Naive thymus-derived CD8-positive, alpha-beta T cell (primary cell): ENCODE measurements at regions not wholly inside any gene's neighbourhood (a gene's known extent, or its start where the extent isn't known, plus 50 kb on each side); places are given as distances from the start of the nearest gene placed in this dataset.

ENCODE experiments used
- ATAC-seq, 2 donors: fragments of 150-1000 bp; cut with Tn5 transposase in 1 of 2; sonication (Bioruptor Pico), chemical (Tn5 transposase) in 1 of 2; 1 replicate in 1 of 2; 2 replicates in 1 of 2; pipeline ENCODE4 v1.10.0; 2021; ENCODE audit warnings: mild to moderate bottlenecking in 2 of 2, moderate library complexity in 2 of 2
- POLR2A ChIA-PET: fragments of 350-600 bp; sonication (Branson Sonifier 250); formaldehyde crosslinking; loops from one replicate; lab custom pipeline; 2021; ENCODE audit warnings: antibody characterized with exemption; lab: Charles Lee
- DNase-seq, 10 donors: peaks; one replicate each; pipeline versions ENCODE4 v3.0.0 to v3.0.0-alpha.2; 2020 to 2022
- H3K27ac Mint-ChIP-seq, 10 donors: one replicate each; pipeline ENCODE4 v1.8.0; 2020 to 2022; ENCODE audit warnings: mild to moderate bottlenecking in 10 of 10, mixed read lengths in 10 of 10, moderate library complexity in 4 of 10, inconsistent platforms in 1 of 10
- H3K27me3 Mint-ChIP-seq, 5 donors: one replicate each; pipeline ENCODE4 v1.8.0; 2021 to 2022; ENCODE audit warnings: mixed read lengths in 5 of 5
- H3K36me3 Mint-ChIP-seq, 3 donors: one replicate each; pipeline ENCODE4 v1.8.0; 2020 to 2022; ENCODE audit warnings: mixed read lengths in 3 of 3, mild to moderate bottlenecking in 2 of 3, inconsistent platforms in 1 of 3
- H3K4me1 Mint-ChIP-seq, 4 donors: one replicate each; pipeline ENCODE4 v1.8.0; 2021 to 2022; ENCODE audit warnings: mixed read lengths in 4 of 4
- H3K4me3 Mint-ChIP-seq, 10 donors: one replicate each; pipeline ENCODE4 v1.8.0; 2020 to 2022; ENCODE audit warnings: mild to moderate bottlenecking in 10 of 10, mixed read lengths in 10 of 10, moderate library complexity in 6 of 10, inconsistent platforms in 1 of 10
- H3K9me3 Mint-ChIP-seq, 9 donors: one replicate each; pipeline ENCODE4 v1.8.0; 2020 to 2022; ENCODE audit warnings: mixed read lengths in 9 of 9, mild to moderate bottlenecking in 3 of 9, inconsistent platforms in 1 of 9, moderate library complexity in 1 of 9

DNA sequence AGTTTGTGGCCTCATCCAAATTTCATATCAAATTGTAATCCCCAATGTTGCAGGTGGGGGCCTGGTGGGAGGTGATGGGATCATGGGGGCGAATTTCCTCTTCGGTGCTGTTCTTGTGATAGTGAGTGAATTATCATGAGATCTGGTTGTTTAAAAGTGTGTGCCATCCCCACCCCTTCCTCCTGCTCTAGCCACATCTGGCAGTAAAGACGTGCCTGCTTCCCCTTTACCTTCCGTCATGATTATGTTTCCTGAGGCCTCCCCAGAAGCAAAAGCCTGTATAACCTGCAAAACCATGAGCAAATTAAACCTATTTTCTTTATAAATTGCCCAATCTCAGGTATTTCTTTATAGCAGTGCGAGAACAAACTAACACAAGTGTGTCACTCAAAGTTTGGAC, 71.0 kb upstream of the MOCS2 start:
- Mint-ChIP-seq H3K36me3 (no peaks in the 10 kb centered on the region), H3K27me3 (peaks cover 0 to 2% (median 0%) of the 10 kb centered on the region in 5 donors), H3K4me3 (no peak overlapping the region), H3K4me1 (peaks cover 0 to 10% (median 6%) of the 10 kb centered on the region in 4 donors), H3K9me3 (peaks cover 0 to 2% (median 0%) of the 10 kb centered on the region in 9 donors), H3K27ac (no peak overlapping the region)
- ATAC-seq = no peak
- POLR2A ChIA-PET = no interaction called here
- DNase-seq = no peak

GRCh38 chr5:53180991-53181390, 71.4 kb upstream of the MOCS2 start:
- ATAC-seq (no peak), DNase-seq (no peak)
- Mint-ChIP-seq H3K4me1 (peaks cover 0 to 10% (median 6%) of the 10 kb centered on the region in 4 donors), H3K27me3 (peaks cover 0 to 2% (median 0%) of the 10 kb centered on the region in 5 donors), H3K27ac (no peak overlapping the region), H3K9me3 (peaks cover 0 to 6% (median 0%) of the 10 kb centered on the region in 9 donors), H3K4me3 (no peak overlapping the region), H3K36me3 (no peaks in the 10 kb centered on the region)
- POLR2A ChIA-PET = no interaction called here

DNA sequence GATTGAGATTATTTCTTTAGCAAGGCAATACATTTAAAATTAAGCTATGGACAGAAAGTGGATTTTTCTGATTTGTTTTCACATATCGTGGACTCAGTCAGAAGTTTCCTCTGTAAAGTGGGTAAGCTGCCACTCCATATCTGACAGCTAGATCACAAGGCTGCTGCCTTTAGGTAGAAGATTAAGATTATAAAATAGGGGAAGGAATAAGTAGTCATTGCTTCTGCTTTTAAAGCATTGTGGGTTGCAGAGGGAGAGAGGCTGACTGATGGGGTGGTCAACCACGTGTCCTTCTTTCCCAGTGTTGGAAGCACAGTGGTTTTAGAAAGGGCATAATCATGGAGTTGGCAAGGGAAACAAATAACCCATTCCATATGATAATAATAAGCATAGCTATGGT, 74.3 kb upstream of the MOCS2 start:
- DNase-seq (no peak), ATAC-seq (no peak)
- Mint-ChIP-seq H3K27me3 (peaks cover 0 to 2% (median 0%) of the 10 kb centered on the region in 5 donors), H3K9me3 (peaks cover 0 to 11% (median 3%) of the 10 kb centered on the region in 9 donors), H3K36me3 (peaks cover 0 to 5% (median 0%) of the 10 kb centered on the region in 3 donors), H3K4me3 (no peak overlapping the region), H3K4me1 (peaks cover 0 to 10% (median 6%) of the 10 kb centered on the region in 4 donors), H3K27ac (no peak overlapping the region)
- POLR2A ChIA-PET = no interaction called here

DNA sequence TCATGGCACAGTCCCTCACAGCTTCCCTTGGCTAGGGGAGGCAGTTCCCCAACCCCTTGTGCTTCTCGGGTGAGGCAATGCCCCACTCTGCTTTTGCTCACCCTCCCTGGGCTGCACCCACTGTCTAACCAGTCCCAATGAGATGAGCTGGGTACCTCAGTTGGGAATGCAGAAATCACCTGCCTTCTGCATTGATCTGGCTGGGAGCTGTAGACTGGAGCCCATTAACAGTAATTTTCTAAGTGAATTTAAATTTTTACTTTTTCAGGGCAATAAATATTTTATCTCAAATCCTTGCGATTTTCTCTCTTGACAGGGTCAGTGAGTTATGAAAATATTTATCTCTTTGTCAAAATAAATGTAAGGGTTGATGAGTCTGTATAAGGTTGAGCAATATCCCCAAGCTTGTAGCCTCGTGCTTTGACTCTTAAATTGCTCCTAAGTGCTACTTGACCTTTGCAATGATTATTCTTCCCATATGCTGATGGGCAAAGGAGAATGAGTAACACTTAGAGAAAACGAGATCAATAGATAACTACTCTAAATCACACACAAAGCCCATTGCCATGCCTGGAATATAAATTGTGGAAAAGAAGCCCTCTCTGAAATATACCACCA, 82.1 kb upstream of the MOCS2 start:
- POLR2A ChIA-PET = no interaction called here
- Mint-ChIP-seq H3K36me3 (peaks cover 0 to 2% (median 0%) of the 10 kb centered on the region in 3 donors), H3K27ac (no peak overlapping the region), H3K4me1 (no peaks in the 10 kb centered on the region), H3K27me3 (peaks cover 9 to 21% (median 13%) of the 10 kb centered on the region in 5 donors), H3K9me3 (peaks cover 0 to 18% (median 8%) of the 10 kb centered on the region in 9 donors), H3K4me3 (no peak overlapping the region)
- ATAC-seq (no peak), DNase-seq (no peak)

GRCh38 chr5:53194086-53194485, 84.5 kb upstream of the MOCS2 start:
- no peak for DNase-seq
- H3K27me3 Mint-ChIP-seq = peaks cover 10 to 21% (median 14%) of the 10 kb centered on the region in 5 donors
- POLR2A ChIA-PET = no interaction called here
- no peak overlapping the region for H3K4me3 Mint-ChIP-seq
- H3K4me1 Mint-ChIP-seq = no peaks in the 10 kb centered on the region
- H3K27ac Mint-ChIP-seq = no peak overlapping the region
- H3K36me3 Mint-ChIP-seq = no peaks in the 10 kb centered on the region
- no peak for ATAC-seq
- H3K9me3 Mint-ChIP-seq = peaks cover 0 to 14% (median 7%) of the 10 kb centered on the region in 9 donors

- Mint-ChIP-seq H3K4me3 (no peak overlapping the region), H3K4me1 (no peaks in the 10 kb centered on the region), H3K27me3 (peaks cover 1 to 5% (median 3%) of the 10 kb centered on the region in 5 donors), H3K36me3 (no peaks in the 10 kb centered on the region), H3K27ac (no peak overlapping the region), H3K9me3 (no peaks in the 10 kb centered on the region)
- no peak for ATAC-seq
- POLR2A ChIA-PET = no interaction called here
- no peak for DNase-seq
Measured at GRCh38 chr5:53199882-53200281, 90.3 kb upstream of the MOCS2 start.

DNA sequence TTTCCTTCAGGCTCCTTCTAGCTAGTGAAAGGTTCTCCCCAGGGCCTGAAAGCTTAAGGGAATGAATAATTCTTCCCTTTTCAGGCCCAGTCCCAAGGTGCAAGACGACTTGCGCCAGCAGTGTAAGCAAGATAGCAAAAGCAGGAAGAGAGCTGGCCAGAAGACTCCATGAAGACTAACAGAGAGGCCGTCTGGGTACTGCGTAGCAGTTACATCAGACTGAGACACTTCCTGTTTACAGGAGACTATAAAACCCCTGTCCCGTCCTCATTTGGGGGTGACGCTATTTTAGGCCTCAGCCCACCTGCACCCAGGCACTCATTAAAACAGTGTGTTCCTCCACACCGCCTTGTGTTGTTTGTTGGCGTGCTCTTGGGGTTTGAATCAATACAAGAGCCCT, 90.7 kb upstream of the MOCS2 start:
- POLR2A ChIA-PET = no interaction called here
- H3K36me3 Mint-ChIP-seq = no peaks in the 10 kb centered on the region
- H3K27ac Mint-ChIP-seq = no peak overlapping the region
- no peak overlapping the region for H3K4me3 Mint-ChIP-seq
- DNase-seq (peak in 1 of 10 donors; percentile 2), ATAC-seq (no peak)
- no peaks in the 10 kb centered on the region for H3K9me3 Mint-ChIP-seq
- peaks cover 0 to 3% (median under 1%) of the 10 kb centered on the region in 5 donors for H3K27me3 Mint-ChIP-seq
- H3K4me1 Mint-ChIP-seq = no peaks in the 10 kb centered on the region

GRCh38 chr5:53201746-53202145, 92.2 kb upstream of the MOCS2 start:
- H3K9me3 Mint-ChIP-seq = peaks cover 0 to 2% (median 0%) of the 10 kb centered on the region in 9 donors

GRCh38 chr5:53206562-53206961, 97.0 kb upstream of the MOCS2 start:
- POLR2A ChIA-PET = no interaction called here
- Mint-ChIP-seq H3K4me1 (no peaks in the 10 kb centered on the region), H3K36me3 (no peaks in the 10 kb centered on the region), H3K27ac (no peak overlapping the region), H3K4me3 (no peak overlapping the region), H3K27me3 (peaks cover 0 to 5% (median 0%) of the 10 kb centered on the region in 5 donors), H3K9me3 (peaks cover 0 to 2% (median 0%) of the 10 kb centered on the region in 9 donors)
- no peak for ATAC-seq
- no peak for DNase-seq

More at GRCh38 chr5:53201746-53202145, 92.2 kb upstream of the MOCS2 start:
- H3K4me3 Mint-ChIP-seq = no peak overlapping the region
- POLR2A ChIA-PET = no interaction called here
- H3K27ac Mint-ChIP-seq = no peak overlapping the region
- DNase-seq (no peak), ATAC-seq (no peak)
- peaks cover 0 to 5% (median 0%) of the 10 kb centered on the region in 5 donors for H3K27me3 Mint-ChIP-seq
- H3K36me3 Mint-ChIP-seq = no peaks in the 10 kb centered on the region
- H3K4me1 Mint-ChIP-seq = no peaks in the 10 kb centered on the region

DNA sequence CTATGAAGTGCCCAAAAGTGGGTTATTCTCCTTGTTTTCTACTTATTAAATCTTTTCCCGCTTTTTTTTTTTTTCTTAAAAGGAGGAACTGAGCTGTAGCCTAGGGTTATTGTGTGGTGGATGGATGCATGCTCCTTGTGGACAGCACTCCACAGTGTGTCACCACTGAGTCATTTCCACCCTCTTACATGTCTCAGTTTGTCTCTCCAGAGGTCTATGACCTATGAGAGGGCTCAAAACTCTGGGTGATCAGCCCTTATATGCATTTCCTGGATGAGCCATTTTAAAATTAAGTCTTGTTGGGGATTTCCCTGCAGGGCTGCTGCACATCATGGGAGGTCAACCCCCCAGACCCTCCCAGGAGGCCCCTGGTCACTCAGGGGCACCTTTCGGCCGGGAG, 102.2 kb upstream of the MOCS2 start:
- peaks cover 0 to 12% (median 10%) of the 10 kb centered on the region in 9 donors for H3K9me3 Mint-ChIP-seq
- POLR2A ChIA-PET = no interaction called here
- ATAC-seq (no peak), DNase-seq (no peak)
- H3K36me3 Mint-ChIP-seq = peaks cover 0 to 17% (median 5%) of the 10 kb centered on the region in 3 donors
- H3K4me1 Mint-ChIP-seq = no peaks in the 10 kb centered on the region
- no peak overlapping the region for H3K4me3 Mint-ChIP-seq
- peaks cover 10 to 36% (median 11%) of the 10 kb centered on the region in 5 donors for H3K27me3 Mint-ChIP-seq
- no peak overlapping the region for H3K27ac Mint-ChIP-seq

- Mint-ChIP-seq H3K4me3 (no peak overlapping the region), H3K27me3 (peaks cover 0 to 17% (median 3%) of the 10 kb centered on the region in 5 donors), H3K27ac (no peak overlapping the region), H3K4me1 (no peaks in the 10 kb centered on the region), H3K36me3 (peaks cover 0 to 15% (median 0%) of the 10 kb centered on the region in 3 donors), H3K9me3 (peaks cover 0 to 23% (median 13%) of the 10 kb centered on the region in 9 donors)
- DNase-seq (no peak), ATAC-seq (no peak)
- POLR2A ChIA-PET = no interaction called here
Measured at GRCh38 chr5:53219174-53219573, 109.6 kb upstream of the MOCS2 start.

DNA sequence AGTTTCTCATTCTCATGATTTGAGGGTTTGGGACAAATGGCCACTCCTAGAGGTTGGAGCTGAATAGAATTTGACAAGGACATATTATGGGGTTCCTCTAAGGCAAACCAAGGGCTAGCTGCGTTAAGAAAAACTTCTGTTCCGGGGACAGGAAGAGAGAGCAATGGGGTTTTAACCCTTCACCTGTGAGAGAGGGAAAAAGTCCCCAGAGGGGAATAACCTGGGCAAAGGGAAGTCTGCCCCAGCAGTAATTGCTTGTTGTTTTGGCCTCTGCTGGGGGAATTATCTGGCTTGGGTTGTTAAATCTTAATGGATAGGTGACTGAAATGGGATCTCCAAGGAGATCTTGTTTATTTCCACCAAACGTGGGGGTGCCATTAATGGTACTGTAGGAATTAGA, 110.1 kb upstream of the MOCS2 start:
- Mint-ChIP-seq H3K27ac (no peak overlapping the region), H3K27me3 (peaks cover 0 to 13% (median 3%) of the 10 kb centered on the region in 5 donors), H3K9me3 (peaks cover 0 to 23% (median 13%) of the 10 kb centered on the region in 9 donors), H3K4me3 (no peak overlapping the region), H3K4me1 (no peaks in the 10 kb centered on the region), H3K36me3 (peaks cover 0 to 15% (median 0%) of the 10 kb centered on the region in 3 donors)
- no peak for DNase-seq
- no peak for ATAC-seq
- POLR2A ChIA-PET = no interaction called here

- POLR2A ChIA-PET = no interaction called here
- no peak for DNase-seq
- Mint-ChIP-seq H3K27ac (no peak overlapping the region), H3K27me3 (peaks cover 0 to 15% (median 4%) of the 10 kb centered on the region in 5 donors), H3K9me3 (peaks cover 0 to 3% (median 0%) of the 10 kb centered on the region in 9 donors), H3K36me3 (peaks cover 0 to 5% (median 0%) of the 10 kb centered on the region in 3 donors), H3K4me1 (no peaks in the 10 kb centered on the region), H3K4me3 (no peak overlapping the region)
- ATAC-seq = no peak
Measured at GRCh38 chr5:53233645-53234405, 124.3 kb upstream of the MOCS2 start.
